SK-MEL-5 (cell line): ENCODE measurements at regions not wholly inside any gene's neighbourhood (a gene's known extent, or its start where the extent isn't known, plus 50 kb on each side); places are given as distances from the start of the nearest gene placed in this dataset.
A peak's percentile ranks its signal among the peaks of the same experiment; 100 is the strongest.

Experiments
- DNase-seq: peaks from one replicate; pipeline ENCODE4 v3.0.0-alpha.2; 2016; ENCODE audit warnings: low read depth, low spot score
- in situ Hi-C: cut with HindIII; loops from 2 replicates; pipeline ENCODE4 v1.10.0; 2016; ENCODE audit warnings: low sequenced_read_pairs, high pct_unique_total_duplicates, low pct_unique_long_range_greater_than_20kb

- in situ Hi-C loops: no loop called here
- DNase-seq: no peak
These were observed 55.1 kb upstream of the SLC25A26 start for GRCh38 chr3:66165660-66166059.

- no peak for DNase-seq
- in situ Hi-C loops: no loop called here
These were observed 56.6 kb upstream of the SLC25A26 start for GRCh38 chr3:66164155-66164554.

GRCh38 chr3:66163222-66163621 is 57.6 kb upstream of the SLC25A26 start:
- no peak for DNase-seq
- in situ Hi-C loops: no loop called here

GRCh38 chr3:66162766-66163165 is 58.0 kb upstream of the SLC25A26 start:
- DNase-seq: no peak
- in situ Hi-C loops: no loop called here

GRCh38 chr3:66158933-66159683 is 61.7 kb upstream of the SLC25A26 start:
- in situ Hi-C loops: no loop called here
- no peak for DNase-seq

GRCh38 chr3:66154444-66154861 is 66.3 kb upstream of the SLC25A26 start:
- no peak for DNase-seq
- in situ Hi-C loops: no loop called here

- DNase-seq: no peak
- in situ Hi-C loops: no loop called here
These were observed 67.0 kb upstream of the SLC25A26 start for GRCh38 chr3:66153481-66154443.

- DNase-seq: no peak
- in situ Hi-C loops: no loop called here
These were observed 68.5 kb upstream of the SLC25A26 start for GRCh38 chr3:66152336-66152735.

- in situ Hi-C loops: no loop called here
- no peak for DNase-seq
These were observed 69.8 kb upstream of the SLC25A26 start for GRCh38 chr3:66150977-66151376.

GRCh38 chr3:66149269-66149668 is 71.5 kb upstream of the SLC25A26 start:
- DNase-seq: no peak
- in situ Hi-C loops: no loop called here

GRCh38 chr3:66145408-66145733 is 75.4 kb upstream of the SLC25A26 start:
- in situ Hi-C loops: no loop called here
- no peak for DNase-seq

GRCh38 chr3:66144568-66145407 is 76.0 kb upstream of the SLC25A26 start:
- in situ Hi-C loops: no loop called here
- no peak for DNase-seq

- DNase-seq: no peak
- in situ Hi-C loops: no loop called here
These were observed 78.7 kb upstream of the SLC25A26 start for GRCh38 chr3:66142079-66142478.

GRCh38 chr3:66140743-66141372 is 79.9 kb upstream of the SLC25A26 start:
- in situ Hi-C loops: no loop called here
- peak; percentile 75 for DNase-seq

- in situ Hi-C loops: no loop called here
- no peak for DNase-seq
These were observed 80.7 kb upstream of the SLC25A26 start for GRCh38 chr3:66140106-66140505.

- in situ Hi-C loops: no loop called here
- no peak for DNase-seq
These were observed 81.4 kb upstream of the SLC25A26 start for GRCh38 chr3:66139415-66139814.
